HG03575 (cell line): ENCODE measurements at regions not wholly inside any gene's neighbourhood (a gene's known extent, or its start where the extent isn't known, plus 50 kb on each side); places are given as distances from the start of the nearest gene placed in this dataset.

Experiments
- ATAC-seq: cut with Tn5 transposase; IDR thresholded peaks from one replicate; pipeline ENCODE4 v1.9.1; 2021; ENCODE audit not compliant: unreplicated experiment, insufficient number of reproducible peaks, low FRiP score; ENCODE audit errors: extremely low read depth

DNA sequence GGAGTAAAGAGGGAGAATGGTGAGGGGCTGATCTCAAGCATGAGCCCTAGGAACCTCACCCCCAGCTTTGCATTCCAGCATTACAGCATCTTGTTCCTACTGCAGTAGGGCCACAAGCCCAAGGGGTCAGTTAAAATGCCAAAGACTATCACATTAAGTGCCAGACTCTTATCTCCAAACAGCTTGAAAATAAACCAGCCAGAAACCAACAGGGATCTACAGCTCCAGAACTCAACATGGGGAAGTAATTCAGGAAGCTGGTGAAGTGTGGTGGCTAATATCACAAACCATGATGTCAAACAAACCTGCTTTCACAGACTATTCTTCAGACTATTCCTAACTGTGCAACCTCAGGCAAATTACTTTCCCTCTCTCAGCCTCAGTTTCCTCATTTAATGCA is 278.3 kb downstream of the TNS1 start:
- ATAC-seq: no peak

DNA sequence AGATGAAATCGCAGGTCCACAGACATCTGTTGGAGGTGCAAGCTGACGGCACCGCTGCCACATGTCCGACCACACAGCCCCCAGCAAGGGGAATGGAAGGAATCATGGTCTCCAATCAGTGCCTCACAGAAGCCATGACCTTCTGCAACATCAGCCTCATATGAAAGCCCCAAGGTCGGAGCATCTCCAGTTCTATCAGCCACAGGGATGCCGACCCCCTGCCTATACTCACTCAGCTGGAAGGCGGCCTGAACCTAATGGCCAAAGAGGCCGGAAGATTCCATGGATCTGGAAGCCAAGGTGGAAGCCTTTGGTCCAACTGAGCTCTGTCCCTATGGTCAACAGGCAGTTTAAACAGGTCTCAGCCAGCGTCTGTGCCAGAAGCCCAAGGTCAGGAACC is 278.8 kb downstream of the TNS1 start:
- ATAC-seq: no peak

GRCh38 chr2:217722883-217723472 is 279.8 kb downstream of the TNS1 start:
- no peak for ATAC-seq

DNA sequence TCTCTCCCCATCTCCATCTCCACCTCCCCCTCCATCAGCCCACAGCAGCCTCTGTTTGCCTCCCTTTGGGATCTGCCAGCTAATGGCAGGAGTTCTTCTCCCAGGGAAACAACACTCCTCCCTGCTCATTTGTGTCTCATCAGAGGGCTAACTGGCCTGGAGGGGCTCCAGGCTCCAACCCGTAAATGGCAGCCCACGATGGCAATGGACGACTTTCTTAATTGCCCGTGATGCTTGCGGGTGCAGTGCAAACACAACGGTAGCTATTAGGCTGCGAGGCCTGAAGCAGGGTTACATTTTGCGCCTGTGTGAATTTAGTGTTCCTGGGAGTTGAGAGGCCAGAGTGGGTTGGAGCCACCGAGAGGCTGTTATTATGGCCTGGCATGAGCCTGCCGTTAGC is 285.1 kb downstream of the TNS1 start:
- ATAC-seq: no peak

DNA sequence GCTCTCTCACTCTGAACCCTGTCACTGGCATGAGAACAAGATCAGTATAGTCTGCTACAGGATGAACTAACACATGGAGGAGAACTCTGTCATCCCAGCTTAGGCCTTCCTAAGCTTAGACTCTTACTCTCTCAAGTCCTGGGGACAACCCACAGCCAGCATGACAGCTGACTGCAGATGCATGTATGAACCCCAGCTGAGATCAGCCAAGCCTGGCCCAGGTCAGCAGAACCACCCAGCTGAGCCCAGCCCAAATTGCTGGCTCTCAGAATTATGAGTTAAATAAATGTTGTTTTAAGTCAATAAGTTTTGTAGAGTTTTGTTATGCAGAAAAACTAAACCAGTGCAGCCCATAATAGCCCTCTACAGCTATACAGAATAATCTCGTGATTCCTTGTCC is 287.3 kb downstream of the TNS1 start:
- ATAC-seq: no peak

- no peak for ATAC-seq
These were observed 288.5 kb downstream of the TNS1 start for GRCh38 chr2:217714287-217714751.

GRCh38 chr2:217713395-217714286 is 289.2 kb downstream of the TNS1 start:
- no peak for ATAC-seq

- ATAC-seq: no peak
These were observed 290.4 kb downstream of the TNS1 start for GRCh38 chr2:217712431-217712830.

DNA sequence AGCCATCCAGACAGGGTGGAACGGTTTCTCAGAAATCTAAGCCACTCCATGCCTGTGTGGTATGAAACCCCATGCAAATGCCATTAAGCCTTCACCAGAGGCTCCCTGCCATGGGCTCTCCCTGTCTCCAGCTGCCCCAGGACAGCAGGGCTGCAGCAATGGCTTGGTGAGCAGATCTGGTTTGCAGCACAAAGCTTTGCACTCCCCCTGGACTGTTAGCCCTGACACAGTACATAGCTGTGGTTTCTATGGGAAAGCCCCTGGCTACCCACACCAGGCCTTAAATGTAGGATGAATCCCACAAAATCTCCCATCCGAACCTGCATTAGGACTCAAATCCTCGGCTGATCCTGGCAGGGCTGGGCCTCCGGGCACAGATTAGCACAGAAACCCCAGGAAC is 291.6 kb downstream of the TNS1 start:
- no peak for ATAC-seq

DNA sequence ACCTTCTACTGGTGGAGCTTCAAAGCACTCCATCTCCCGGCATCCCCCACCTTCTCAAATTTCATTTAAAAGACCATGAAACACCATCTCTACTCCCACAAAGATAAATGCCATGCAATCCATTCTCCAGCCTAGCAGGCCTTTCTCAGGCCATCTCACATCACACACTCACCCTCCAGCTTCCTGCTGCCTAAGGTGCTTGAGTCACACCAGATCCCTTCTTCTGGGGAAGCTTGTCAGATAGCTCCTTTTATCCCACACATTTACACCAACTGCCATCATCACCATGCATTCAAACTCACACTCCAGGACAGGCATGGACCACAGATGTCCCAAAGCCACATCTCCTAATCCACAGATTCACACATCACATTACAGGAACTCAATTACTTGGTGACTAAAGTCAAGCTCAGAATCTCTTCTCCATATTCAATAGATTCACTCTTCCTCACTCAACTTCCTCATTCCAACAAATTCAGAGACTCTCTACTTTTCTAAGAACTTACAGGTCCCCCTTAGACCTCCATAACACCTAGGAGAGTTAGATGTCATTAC is 292.5 kb downstream of the TNS1 start:
- ATAC-seq: no peak

DNA sequence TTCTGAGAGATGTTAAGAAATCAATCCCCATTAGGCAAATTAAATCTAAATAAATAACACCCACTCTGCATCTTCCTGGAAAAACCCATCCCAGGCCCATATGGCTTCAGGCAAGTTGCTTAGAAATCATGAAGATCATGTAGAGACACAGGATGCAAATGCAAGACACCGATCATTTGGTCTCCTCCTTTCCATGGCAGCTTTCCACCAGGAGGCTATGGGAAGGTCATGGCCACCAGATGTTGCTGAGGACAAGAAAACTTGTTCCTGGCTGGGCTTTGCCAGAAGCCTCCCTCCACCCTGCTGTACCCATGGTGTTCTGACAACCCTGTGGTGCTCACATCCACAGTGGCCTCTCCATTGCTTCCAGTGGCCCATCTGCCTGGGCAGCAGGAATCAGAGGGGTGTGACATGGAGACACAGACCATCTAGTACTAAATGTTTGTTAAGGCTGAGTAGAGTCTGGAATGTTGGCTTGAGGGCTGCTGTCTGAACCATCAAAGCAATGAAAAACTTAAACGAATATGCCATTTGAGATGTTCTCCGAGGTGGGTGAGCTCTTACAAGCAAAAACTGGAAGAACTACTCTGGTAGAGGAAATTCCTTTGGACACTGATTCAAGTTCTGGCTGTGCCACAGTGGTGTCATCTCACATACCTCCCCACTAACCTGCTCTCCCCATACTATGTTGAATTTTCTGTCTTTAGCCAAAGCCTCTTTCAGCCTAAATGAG is 293.2 kb downstream of the TNS1 start:
- no peak for ATAC-seq

- ATAC-seq: no peak
These were observed 295.6 kb downstream of the TNS1 start for GRCh38 chr2:217707131-217707611.

- no peak for ATAC-seq
These were observed 296.3 kb downstream of the TNS1 start for GRCh38 chr2:217706513-217706912.

DNA sequence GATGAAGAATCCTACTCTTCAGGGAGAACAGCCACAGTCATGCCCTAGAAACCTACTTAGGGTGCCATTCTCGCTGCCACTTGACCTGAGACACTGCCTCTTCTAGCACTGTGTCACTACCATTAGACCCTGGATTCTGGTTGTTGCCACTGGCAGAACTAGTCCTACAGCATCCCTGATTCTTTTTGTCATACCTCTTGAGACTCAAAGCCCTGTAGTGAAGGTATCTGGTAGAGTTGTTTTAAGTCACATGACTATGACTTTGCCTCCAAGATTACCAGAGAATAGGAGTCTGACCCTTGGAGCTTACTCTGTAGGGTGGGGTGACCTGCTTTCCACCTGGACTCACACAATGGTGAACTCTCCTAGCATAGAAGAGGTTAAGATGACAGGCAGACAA is 296.7 kb downstream of the TNS1 start:
- ATAC-seq: no peak

DNA sequence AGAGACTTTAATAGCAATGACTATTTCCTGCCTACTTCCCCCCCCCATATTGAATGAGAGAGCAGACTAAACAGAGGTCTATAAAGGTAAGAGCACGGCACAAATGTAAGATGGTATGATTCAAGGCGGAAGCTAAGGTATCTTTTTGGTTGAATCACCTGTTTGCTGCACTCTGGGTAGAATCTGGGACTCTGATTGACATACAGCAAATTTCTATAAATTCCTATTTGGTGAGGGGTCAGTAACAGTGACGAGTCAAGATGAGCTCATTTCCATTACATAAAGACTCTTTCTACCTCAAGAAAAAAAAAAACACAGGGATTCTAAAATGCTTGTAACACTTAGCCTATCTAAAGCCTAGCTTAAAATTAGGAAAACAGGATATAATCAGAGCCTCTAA is 297.3 kb downstream of the TNS1 start:
- ATAC-seq: no peak

GRCh38 chr2:217703999-217704398 is 298.8 kb downstream of the TNS1 start:
- ATAC-seq: no peak

GRCh38 chr2:217703102-217703501 is 299.7 kb downstream of the TNS1 start:
- no peak for ATAC-seq

DNA sequence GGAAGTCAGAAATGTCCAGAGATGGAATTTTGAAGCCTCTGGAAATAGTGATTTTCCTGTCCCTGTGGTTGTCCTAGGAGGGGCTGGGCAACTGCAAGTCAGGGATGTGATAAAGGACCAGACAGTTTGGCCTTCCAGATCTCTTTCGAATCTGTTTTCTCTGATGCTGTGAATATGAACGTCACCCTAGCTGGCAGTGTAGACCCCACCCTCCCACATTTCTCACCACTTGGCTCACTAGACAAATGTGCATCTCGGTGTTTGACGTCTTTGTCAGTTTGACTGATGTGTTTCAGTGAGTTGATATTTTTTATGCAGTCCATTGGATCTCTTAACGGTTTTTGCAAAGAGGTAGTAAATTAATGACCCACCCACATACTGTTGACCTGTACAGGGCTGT is 301.2 kb downstream of the TNS1 start:
- no peak for ATAC-seq

- ATAC-seq: no peak
These were observed 304.1 kb downstream of the TNS1 start for GRCh38 chr2:217698691-217699090.
